CD14-positive monocyte (primary cell): ENCODE measurements at regions not wholly inside any gene's neighbourhood (a gene's known extent, or its start where the extent isn't known, plus 50 kb on each side); places are given as distances from the start of the nearest gene placed in this dataset.

Source experiments
- DNase-seq, 3 donors: peaks; one replicate each; pipeline ENCODE4 v3.0.0-alpha.2; 2011 to 2022
- H2AFZ ChIP-seq: 2 replicates; pipeline ENCODE4 v1.6.0; 2012; ENCODE audit warnings: mild to moderate bottlenecking, low read depth, low read length, inconsistent platforms; ENCODE audit not compliant: insufficient read depth, poor library complexity, severe bottlenecking
- H3K27ac ChIP-seq, 2 donors: 1 replicate in 1 of 2; 2 replicates in 1 of 2; pipeline ENCODE4 v1.5.1; 2012 to 2013; ENCODE audit warnings: low read length in 2 of 2, control low read depth in 1 of 2, inconsistent platforms in 1 of 2, low read depth in 1 of 2, mild to moderate bottlenecking in 1 of 2
- H3K27me3 ChIP-seq, 2 donors: one replicate each; pipeline versions ENCODE4 v1.6.0 to v1.6.1; 2011 to 2013; ENCODE audit warnings: low read length in 2 of 2; ENCODE audit not compliant: control insufficient read depth in 2 of 2, insufficient read depth in 2 of 2
- H3K36me3 ChIP-seq, 2 donors: replicated peaks in 1 of 2; 1 replicate in 1 of 2; 2 replicates in 1 of 2; pipeline versions ENCODE4 v1.5.1 to v1.6.1; 2012 to 2013; ENCODE audit warnings: low read length in 2 of 2, control low read depth in 1 of 2, inconsistent platforms in 1 of 2, mild to moderate bottlenecking in 1 of 2; ENCODE audit not compliant: insufficient read depth in 2 of 2, control insufficient read depth in 1 of 2
- H3K4me1 ChIP-seq, 2 donors: 1 replicate in 1 of 2; 2 replicates in 1 of 2; pipeline versions ENCODE4 v1.5.1 to v1.6.1; 2012 to 2013; ENCODE audit warnings: low read length in 2 of 2, control low read depth in 1 of 2, inconsistent platforms in 1 of 2, mild to moderate bottlenecking in 1 of 2, moderate library complexity in 1 of 2; ENCODE audit not compliant: insufficient read depth in 2 of 2, control insufficient read depth in 1 of 2
- H3K4me2 ChIP-seq: replicated peaks from 2 replicates; pipeline ENCODE3; 2012; ENCODE audit warnings: low read length, moderate library complexity, mild to moderate bottlenecking; ENCODE audit not compliant: poor library complexity, severe bottlenecking; ENCODE audit errors: extremely low read depth
- H3K4me3 ChIP-seq, 3 experiments: fragments of 200-600 bp in 1 of 3; sonication (generic) in 1 of 3; replicated peaks in 1 of 3; 1 replicate in 2 of 3; 2 replicates in 1 of 3; pipeline ENCODE4 v1.5.1; 2011 to 2013; ENCODE audit warnings: low read length in 3 of 3, mild to moderate bottlenecking in 3 of 3, control low read depth in 2 of 3, low read depth in 2 of 3, inconsistent platforms in 1 of 3, moderate library complexity in 1 of 3
- H3K79me2 ChIP-seq: 2 replicates; pipeline ENCODE4 v1.6.0; 2012; ENCODE audit warnings: mild to moderate bottlenecking, control low read depth, inconsistent platforms, low read length, moderate library complexity; ENCODE audit not compliant: insufficient read depth
- H3K9ac ChIP-seq: 2 replicates; pipeline ENCODE4 v1.6.0; 2017; ENCODE audit warnings: low read length, mild to moderate bottlenecking; ENCODE audit not compliant: insufficient read depth, poor library complexity, severe bottlenecking
- H3K9me3 ChIP-seq, 2 donors: replicated peaks in 1 of 2; 1 replicate in 1 of 2; 2 replicates in 1 of 2; pipeline versions ENCODE4 v1.5.1 to v1.6.1; 2012 to 2013; ENCODE audit warnings: low read length in 2 of 2, control low read depth in 1 of 2; ENCODE audit not compliant: control insufficient read depth in 1 of 2, insufficient read depth in 1 of 2
- H4K20me1 ChIP-seq: 2 replicates; pipeline ENCODE4 v1.6.0; 2012; ENCODE audit warnings: mild to moderate bottlenecking, low read length, control low read depth, moderate library complexity; ENCODE audit not compliant: insufficient read depth
- H3K27ac Mint-ChIP-seq, 7 donors: one replicate each; pipeline ENCODE4 v1.8.0; 2020; ENCODE audit warnings: mild to moderate bottlenecking in 7 of 7, mixed read lengths in 7 of 7, moderate library complexity in 6 of 7, inconsistent platforms in 2 of 7
- H3K27me3 Mint-ChIP-seq, 3 donors: one replicate each; pipeline ENCODE4 v1.8.0; 2021 to 2022; ENCODE audit warnings: low read depth in 3 of 3, mild to moderate bottlenecking in 3 of 3, mixed read lengths in 3 of 3, moderate library complexity in 3 of 3, inconsistent platforms in 1 of 3
- H3K36me3 Mint-ChIP-seq, 2 donors: one replicate each; pipeline ENCODE4 v1.8.0; 2020; ENCODE audit warnings: mixed read lengths in 2 of 2, inconsistent platforms in 1 of 2, mild to moderate bottlenecking in 1 of 2
- H3K4me1 Mint-ChIP-seq: one replicate; pipeline ENCODE4 v1.8.0; 2020; ENCODE audit warnings: mild to moderate bottlenecking, mixed read lengths
- H3K4me3 Mint-ChIP-seq, 2 donors: one replicate each; pipeline ENCODE4 v1.8.0; 2020; ENCODE audit warnings: mild to moderate bottlenecking in 2 of 2, mixed read lengths in 2 of 2, moderate library complexity in 1 of 2
- H3K9me3 Mint-ChIP-seq, 7 donors: one replicate each; pipeline ENCODE4 v1.8.0; 2020 to 2022; ENCODE audit warnings: mixed read lengths in 7 of 7, mild to moderate bottlenecking in 6 of 7, moderate library complexity in 6 of 7, inconsistent platforms in 2 of 7
- CTCF ChIP-seq: fragments of 200-600 bp; IDR thresholded peaks from one replicate; pipeline ENCODE4 v1.8.0; 2022; ENCODE audit warnings: antibody characterized with exemption, mild to moderate bottlenecking
- WGBS: methylation state at CpG from one replicate; pipeline ENCODE4 v1.1.5; 2013; ENCODE audit warnings: missing lambda C conversion rate; ENCODE audit not compliant: insufficient coverage; 5-methylcytosine and 5-hydroxymethylcytosine counted together
- intact Hi-C, 2 donors: fragments of 100-400 bp; cut with micrococcal nuclease; formaldehyde crosslinking; loops; one replicate each; pipeline versions ENCODE4 v1.15.0 to v1.15.1; 2023

GRCh38 chr13:50257646-50258045 lies 242.4 kb downstream of the KCNRG start:
- no peak overlapping the region for H3K9ac ChIP-seq
- Mint-ChIP-seq H3K27me3 (peaks cover 1 to 4% (median 2%) of the 10 kb centered on the region in 3 donors), H3K4me3 (no peak overlapping the region), H3K4me1 (peaks cover 7% of the 10 kb centered on the region), H3K36me3 (peaks cover 0 to 2% of the 10 kb centered on the region in 2 donors), H3K27ac (no peak overlapping the region), H3K9me3 (peaks cover 0 to 5% (median 2%) of the 10 kb centered on the region in 7 donors)
- TF ChIP-seq CTCF = no peak
- H3K27me3 ChIP-seq = no peaks in the 10 kb centered on the region
- no peaks in the 10 kb centered on the region for H3K36me3 ChIP-seq
- peak overlapping the region; percentile 1 for H2AFZ ChIP-seq
- DNase-seq = no peak
- 100% methylated on average over 1 of the region's 3 CpGs for WGBS
- no peaks in the 10 kb centered on the region for H3K79me2 ChIP-seq
- no peak overlapping the region for H3K27ac ChIP-seq
- no peak overlapping the region for H3K4me3 ChIP-seq
- no peaks in the 10 kb centered on the region for H4K20me1 ChIP-seq
- intact Hi-C loops = no loop called here
- H3K4me1 ChIP-seq = no peaks in the 10 kb centered on the region
- H3K9me3 ChIP-seq = no peaks in the 10 kb centered on the region
- no peak overlapping the region for H3K4me2 ChIP-seq

- Mint-ChIP-seq H3K4me1 (peaks cover 6% of the 10 kb centered on the region), H3K27ac (no peak overlapping the region), H3K36me3 (no peaks in the 10 kb centered on the region), H3K9me3 (peaks cover 0 to 5% (median 1%) of the 10 kb centered on the region in 7 donors), H3K27me3 (peaks cover 1 to 4% (median 2%) of the 10 kb centered on the region in 3 donors), H3K4me3 (no peak overlapping the region)
- no peaks in the 10 kb centered on the region for H3K9me3 ChIP-seq
- H4K20me1 ChIP-seq = no peaks in the 10 kb centered on the region
- H3K4me3 ChIP-seq = no peak overlapping the region
- TF ChIP-seq CTCF = no peak
- no peak for DNase-seq
- H3K79me2 ChIP-seq = no peaks in the 10 kb centered on the region
- H3K4me1 ChIP-seq = no peaks in the 10 kb centered on the region
- WGBS = 76% methylated on average over 5 of the region's 6 CpGs
- H3K9ac ChIP-seq = no peak overlapping the region
- H3K36me3 ChIP-seq = no peaks in the 10 kb centered on the region
- no peak overlapping the region for H2AFZ ChIP-seq
- no peaks in the 10 kb centered on the region for H3K27me3 ChIP-seq
- no peak overlapping the region for H3K4me2 ChIP-seq
- H3K27ac ChIP-seq = no peak overlapping the region
- intact Hi-C loops = no loop called here
Observed at GRCh38 chr13:50261130-50261901, 246.1 kb downstream of the KCNRG start.
